ENCODE measurements at regions not wholly inside any gene's neighbourhood (a gene's known extent, or its start where the extent isn't known, plus 50 kb on each side); places are given as distances from the start of the nearest gene placed in this dataset.

- no peak for DNase-seq
These were observed 129.4 kb downstream of the FAT4 start for GRCh38 chr4:125444166-125444565.

GRCh38 chr4:125445525-125445924, 130.8 kb downstream of the FAT4 start:
- DNase-seq: no peak

- no peak for DNase-seq
These were observed 133.0 kb downstream of the FAT4 start for GRCh38 chr4:125447551-125448290.

GRCh38 chr4:125456075-125456474, 141.3 kb downstream of the FAT4 start:
- DNase-seq: no peak

GRCh38 chr4:125459531-125459930, 144.8 kb downstream of the FAT4 start:
- DNase-seq: no peak

- DNase-seq: no peak
These were observed 147.1 kb downstream of the FAT4 start for GRCh38 chr4:125461676-125462363.

- DNase-seq: no peak
These were observed 149.4 kb downstream of the FAT4 start for GRCh38 chr4:125464146-125464545.

GRCh38 chr4:125481334-125482045, 166.7 kb downstream of the FAT4 start:
- DNase-seq: no peak

GRCh38 chr4:125482822-125483221, 168.1 kb downstream of the FAT4 start:
- no peak for DNase-seq

GRCh38 chr4:125483278-125483677, 168.5 kb downstream of the FAT4 start:
- DNase-seq: no peak

- no peak for DNase-seq
These were observed 170.2 kb downstream of the FAT4 start for GRCh38 chr4:125484912-125485311.

- no peak for DNase-seq
These were observed 171.6 kb downstream of the FAT4 start for GRCh38 chr4:125486351-125486750.

- no peak for DNase-seq
These were observed 175.4 kb downstream of the FAT4 start for GRCh38 chr4:125489952-125490690.

- DNase-seq: no peak
These were observed 178.2 kb downstream of the FAT4 start for GRCh38 chr4:125492957-125493356.

GRCh38 chr4:125497861-125498260, 183.1 kb downstream of the FAT4 start:
- no peak for DNase-seq

GRCh38 chr4:125498981-125499380, 184.2 kb downstream of the FAT4 start:
- DNase-seq: no peak

- DNase-seq: no peak
These were observed 186.3 kb downstream of the FAT4 start for GRCh38 chr4:125501090-125501489.

- DNase-seq: no peak
These were observed 186.8 kb downstream of the FAT4 start for GRCh38 chr4:125501568-125501967.

- no peak for DNase-seq
These were observed 190.9 kb downstream of the FAT4 start for GRCh38 chr4:125505621-125506020.

- no peak for DNase-seq
These were observed 192.4 kb downstream of the FAT4 start for GRCh38 chr4:125507141-125507540.

GRCh38 chr4:125511715-125512114, 197.0 kb downstream of the FAT4 start:
- DNase-seq: no peak

- DNase-seq: no peak
These were observed 200.3 kb downstream of the FAT4 start for GRCh38 chr4:125515016-125515415.

- no peak for DNase-seq
These were observed 203.1 kb downstream of the FAT4 start for GRCh38 chr4:125517831-125518230.

Data from AML-193 (cell line).